ENCODE measurements at regions not wholly inside any gene's neighbourhood (a gene's known extent, or its start where the extent isn't known, plus 50 kb on each side); places are given as distances from the start of the nearest gene placed in this dataset.

DNA sequence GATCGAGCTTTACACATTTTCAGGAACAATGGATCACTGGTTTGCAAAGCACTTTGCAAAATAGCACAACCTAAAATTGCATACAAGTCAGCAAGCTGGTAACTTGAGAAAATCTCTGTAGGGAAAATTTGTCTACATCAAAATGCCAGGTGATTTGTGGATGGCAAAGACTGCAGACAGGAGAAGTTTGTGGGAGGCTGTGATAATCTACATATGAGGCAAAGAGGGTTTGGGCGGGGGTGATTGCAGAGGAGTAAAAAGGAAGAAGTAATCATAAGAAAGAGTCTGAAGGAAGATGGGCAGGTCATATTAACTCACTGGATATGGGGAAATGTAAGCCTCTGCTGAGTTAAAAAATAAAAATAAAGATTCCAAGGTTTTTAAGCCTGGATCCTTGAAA, 166.3 kb upstream of the STXBP5 start:
- DNase-seq (ENCODE audit: low read depth) = no peak

DNA sequence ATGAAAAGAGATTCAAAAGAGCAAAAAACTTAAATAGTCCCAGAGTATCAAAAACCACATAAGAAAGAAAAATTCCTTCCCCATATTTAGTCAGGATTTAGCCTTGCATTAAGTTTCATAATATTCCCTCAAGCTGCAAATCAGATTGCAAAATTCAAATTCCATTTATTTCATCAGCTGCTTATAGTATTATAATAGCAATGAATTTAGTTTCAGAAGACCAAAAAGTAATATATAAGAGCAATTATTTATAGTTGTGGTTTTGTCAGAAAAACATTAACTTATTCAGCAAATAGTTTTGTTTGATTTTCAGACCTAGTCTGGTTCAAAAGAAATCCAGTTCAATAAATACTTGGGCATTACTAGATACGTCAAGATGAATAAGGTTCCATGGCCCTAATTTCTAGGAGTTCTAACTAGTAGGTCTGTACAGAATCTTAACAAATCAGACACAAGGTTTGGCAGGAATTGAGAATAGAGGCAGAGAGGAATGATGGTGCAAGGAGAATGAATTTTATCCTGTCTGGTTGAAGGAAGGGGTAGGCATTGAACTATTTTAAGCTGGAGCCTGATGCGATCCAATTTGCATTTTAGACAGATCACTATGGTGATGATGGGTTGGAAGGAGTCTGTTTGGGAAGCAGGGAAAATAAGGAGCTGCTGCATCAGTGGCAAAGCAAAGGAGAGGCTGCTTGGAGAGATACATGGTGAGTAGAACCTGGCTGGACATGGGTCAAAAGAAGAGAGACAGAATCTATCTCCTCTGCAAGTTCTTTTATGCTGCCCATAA, 163.9 kb upstream of the STXBP5 start:
- peak; percentile 64 for DNase-seq (ENCODE audit: low read depth)

DNA sequence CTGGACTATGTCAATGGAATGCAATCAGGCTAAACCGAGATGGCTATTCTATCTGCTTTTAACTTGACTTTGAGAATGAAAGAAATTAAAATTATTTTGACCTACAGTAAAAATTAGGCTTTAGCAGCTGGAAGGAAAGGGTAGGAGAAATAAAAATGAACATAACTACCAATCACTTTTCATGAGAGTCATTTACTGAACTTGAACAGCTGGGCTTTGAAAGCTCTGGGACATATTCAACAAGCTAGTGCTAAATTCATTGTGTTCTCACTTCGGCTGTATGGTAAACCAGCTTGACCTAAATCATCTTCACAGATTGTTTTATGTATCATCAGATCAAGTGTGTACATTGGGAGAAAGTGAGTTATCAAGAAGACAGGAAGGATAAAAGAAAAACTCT, 161.5 kb upstream of the STXBP5 start:
- no peak for DNase-seq (ENCODE audit: low read depth)

DNA sequence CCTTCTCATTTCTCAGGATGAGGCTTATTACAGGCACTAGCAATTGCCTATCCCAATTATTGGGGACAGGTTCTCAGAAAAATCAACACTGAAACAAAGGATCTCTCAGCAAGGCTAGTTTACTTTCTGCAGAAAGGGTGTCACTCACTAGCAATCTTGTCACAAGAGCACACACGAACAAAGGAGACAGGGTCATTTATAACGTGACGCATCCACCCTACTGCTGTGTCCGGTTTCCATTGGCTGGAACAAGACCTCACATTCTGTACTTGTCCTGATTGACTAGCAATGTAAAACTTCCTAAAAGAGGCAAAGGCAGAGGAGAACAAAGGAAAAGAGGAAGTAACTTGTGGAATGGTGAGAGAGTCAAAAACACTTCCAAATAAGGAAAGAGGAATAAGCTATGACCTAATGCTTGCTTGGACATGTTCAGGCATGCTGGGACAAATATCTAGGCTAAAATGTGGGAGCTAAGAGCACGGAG, 160.2 kb upstream of the STXBP5 start:
- no peak for DNase-seq (ENCODE audit: low read depth)

DNA sequence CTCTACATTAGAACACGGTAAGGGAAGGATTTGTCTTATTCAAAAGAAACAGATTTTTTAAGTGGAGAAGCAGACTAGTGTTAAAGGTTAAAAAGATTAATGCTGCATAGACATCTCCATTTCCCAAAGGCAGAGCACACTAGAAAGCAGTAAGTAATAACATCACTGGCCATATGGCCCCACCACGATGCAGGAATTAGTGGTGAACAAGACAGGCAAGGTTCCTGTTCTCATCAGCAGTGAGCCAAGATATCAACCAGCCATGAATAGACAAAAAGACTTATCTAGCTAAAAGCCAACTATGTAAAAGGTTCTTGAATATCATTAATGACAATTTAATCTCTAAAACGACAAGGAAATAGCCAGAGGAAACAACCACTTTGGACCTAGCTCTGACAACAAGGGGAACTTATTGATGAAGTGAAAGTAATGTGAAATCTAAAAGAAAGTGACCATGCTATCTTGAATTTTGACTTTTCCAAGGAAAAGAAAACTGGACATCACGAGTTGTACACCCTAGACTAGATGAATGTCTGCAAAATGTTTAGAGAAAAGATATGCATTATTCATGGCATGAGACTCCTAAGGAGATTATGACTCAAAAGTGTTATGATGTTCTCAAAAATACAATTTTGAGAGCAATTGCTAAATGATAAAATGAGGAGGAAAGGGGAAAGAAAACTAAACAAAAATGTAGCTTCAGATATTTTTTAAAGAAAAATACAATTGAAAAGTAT, 157.9 kb upstream of the STXBP5 start:
- no peak for DNase-seq (ENCODE audit: low read depth)

DNA sequence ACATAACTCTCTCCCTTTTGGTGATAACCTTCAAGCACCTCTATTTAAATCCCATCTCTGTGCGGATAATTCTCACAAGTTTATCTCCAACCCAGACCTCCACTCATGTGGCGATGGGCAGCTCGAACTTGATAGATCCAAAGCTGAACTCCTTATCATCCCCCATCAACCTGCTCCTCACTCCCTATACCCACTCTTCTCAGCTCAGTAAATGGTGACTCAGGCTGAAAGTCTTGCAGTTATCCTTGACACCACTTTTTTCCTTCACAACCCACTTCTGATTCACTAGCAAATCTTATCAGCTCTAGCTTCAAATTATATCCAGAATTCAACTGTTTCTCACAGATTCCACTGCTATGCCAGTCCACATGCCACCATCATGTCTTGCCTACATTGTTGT, 155.3 kb upstream of the STXBP5 start:
- no peak for DNase-seq (ENCODE audit: low read depth)

DNA sequence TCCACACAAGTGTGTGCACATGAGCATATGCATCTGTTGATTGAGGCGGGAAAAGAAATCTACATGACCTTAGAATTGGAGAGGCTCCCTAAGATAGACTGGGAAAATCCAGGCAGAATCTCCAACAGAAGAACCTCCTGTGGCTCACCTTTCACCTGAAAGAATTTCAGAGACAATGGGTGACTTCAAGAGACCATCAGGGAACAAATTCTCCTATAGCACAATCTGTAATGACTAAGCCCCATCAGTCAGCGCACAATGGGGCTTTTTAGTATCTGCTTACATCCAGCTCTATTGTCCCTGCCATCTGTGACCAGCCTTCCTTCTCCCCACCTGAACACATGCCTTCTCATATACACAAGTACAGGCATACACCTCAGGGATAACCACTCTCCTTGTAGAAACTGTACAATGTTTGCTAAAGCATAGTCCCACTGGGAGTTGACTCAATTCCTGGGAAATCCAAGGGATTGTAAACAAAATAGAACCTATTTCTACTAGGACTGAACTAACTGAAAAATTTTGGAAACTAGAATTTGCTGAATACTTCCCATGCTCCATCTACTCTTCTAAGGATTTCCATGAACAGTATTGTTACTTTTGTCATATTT, 150.8 kb upstream of the STXBP5 start:
- no peak for DNase-seq (ENCODE audit: low read depth)

DNA sequence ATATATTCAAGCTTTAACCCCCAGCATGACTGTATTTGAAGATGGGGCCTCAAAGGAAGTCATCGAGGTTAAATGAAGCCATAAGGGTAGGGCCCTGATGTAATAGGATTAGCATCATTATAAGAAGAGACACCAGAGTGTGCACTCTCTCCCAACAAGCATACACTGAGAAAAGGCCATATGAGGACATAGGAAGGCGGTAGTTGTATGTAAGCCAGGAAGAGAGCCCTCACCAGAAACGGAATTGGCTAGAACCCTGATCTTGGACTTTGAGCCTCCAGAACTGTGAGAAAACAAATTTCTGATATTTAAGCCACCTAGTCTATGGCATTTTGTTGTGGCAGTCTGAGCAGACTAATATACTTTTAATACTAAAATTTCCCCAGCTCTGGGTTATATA, 150.1 kb upstream of the STXBP5 start:
- no peak for DNase-seq (ENCODE audit: low read depth)

DNA sequence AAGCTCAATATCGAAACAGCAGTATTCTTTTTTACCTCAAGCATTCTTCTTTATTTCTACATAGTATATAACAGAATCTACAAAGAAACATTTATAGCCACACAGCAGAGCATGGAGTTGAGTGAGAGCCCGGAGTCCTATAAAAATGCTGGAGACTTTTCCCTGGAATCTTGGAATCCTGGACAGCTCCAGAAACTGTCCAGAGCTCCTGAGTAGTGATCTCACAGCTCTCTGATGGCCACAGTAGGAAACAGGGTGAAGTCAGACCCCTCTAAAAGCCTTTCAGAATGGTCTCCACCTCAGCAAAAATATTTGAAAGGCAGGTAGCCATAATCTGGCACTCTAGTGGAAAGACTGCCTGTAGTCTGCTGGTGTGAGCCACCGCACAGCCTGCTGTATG, 149.3 kb upstream of the STXBP5 start:
- DNase-seq (ENCODE audit: low read depth) = no peak

DNA sequence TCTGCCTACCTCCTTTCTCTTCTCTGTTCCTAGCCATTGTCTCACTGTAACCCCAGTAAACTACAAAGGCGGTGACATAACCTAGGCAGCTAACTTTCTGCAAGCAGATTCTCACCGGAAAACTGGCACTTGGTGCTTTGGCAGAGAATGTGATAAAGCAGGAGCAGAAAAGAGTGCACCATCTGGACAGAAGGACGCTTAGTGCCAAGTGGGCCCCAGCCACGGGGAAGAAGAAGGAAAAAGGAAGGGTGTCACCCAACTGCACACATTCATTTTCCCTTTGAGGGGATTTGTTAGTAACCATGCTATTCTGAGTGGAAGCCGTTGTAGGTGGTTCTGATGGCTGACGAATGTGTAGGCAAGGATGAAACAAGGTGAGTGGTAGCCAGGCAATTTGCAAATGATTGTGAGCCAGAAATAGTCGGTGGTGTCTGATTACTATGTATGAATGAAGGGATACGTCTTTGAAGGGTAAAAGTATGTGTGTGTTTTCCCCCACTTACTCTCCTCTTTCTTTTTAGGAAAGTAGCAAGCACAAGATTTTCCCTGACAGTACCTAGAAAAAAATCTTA, 148.3 kb upstream of the STXBP5 start:
- DNase-seq (ENCODE audit: low read depth) = no peak

DNA sequence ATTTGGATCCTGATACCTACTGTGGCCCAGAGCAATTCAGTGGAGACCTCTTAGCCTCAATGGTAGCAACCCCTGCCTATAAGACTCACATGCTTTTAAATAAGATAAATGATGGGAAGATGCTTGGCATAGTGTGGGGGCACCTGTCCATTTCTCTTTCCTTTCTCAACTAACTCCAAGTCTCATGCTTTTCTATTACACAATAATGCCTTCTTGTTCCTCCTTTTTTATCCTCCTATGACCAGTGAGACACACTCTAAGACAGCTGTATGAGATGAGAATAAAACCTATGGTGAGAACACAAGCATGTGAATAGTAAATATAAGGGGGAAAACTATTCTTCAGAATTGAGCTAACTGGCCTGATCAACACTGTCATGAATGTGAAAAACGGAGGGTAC, 147.0 kb upstream of the STXBP5 start:
- DNase-seq (ENCODE audit: low read depth) = no peak

DNA sequence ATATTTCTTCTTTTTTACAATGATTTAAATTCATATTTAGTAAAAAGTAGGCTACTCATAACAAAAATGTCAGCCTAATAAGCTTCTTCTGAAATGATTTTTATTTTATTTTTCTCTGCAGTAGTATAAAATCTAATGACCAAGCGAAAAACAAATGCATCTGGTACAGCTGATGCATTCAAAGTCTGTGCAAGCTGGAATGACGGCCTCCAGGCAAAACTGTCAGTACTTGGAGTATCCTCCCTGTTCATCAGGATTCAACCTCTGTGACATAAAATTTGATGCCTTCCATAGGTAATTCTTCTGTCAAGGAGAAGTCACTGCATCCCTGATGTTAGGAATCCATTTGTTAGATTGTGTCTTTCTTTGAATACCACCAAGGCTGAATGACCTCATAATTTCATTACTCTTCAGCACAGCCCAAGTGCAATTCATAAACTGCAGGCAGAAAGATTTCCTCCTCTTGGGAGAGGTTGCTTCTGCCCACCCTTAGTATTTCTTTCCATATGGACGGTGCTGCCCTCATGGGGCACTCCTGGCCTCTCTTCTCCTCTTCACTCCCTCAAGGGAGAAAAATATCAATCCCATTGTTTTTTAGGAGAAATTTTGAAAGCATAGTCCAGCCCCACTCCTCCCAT, 146.4 kb upstream of the STXBP5 start:
- no peak for DNase-seq (ENCODE audit: low read depth)

DNA sequence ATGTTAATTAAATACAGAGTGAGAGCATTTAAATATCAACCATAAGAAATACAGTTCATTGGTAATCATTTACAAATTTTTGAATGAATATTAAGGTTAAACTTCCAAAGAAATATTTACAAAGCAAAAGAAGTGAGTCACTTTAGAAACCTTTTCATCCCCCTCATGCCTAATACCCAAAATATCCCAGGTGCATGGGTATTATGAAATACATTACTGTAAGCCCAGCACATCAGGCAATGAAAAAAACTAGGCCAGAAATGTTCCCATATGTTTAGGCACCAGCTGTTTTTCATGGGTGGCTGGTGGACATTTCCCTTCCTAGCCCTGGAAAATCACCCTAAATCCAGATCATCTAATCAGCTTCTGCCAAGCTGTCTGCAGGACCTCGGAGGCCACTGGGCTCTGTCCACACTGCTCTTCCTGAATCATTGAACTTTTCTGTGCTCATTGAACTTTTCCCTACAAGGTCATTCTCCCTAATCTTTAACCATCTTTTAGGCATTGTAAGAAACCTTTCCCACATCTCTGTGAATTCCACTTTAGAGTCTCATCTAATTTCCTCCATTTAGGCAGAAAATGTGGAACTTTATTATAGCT, 145.3 kb upstream of the STXBP5 start:
- no peak for DNase-seq (ENCODE audit: low read depth)

DNA sequence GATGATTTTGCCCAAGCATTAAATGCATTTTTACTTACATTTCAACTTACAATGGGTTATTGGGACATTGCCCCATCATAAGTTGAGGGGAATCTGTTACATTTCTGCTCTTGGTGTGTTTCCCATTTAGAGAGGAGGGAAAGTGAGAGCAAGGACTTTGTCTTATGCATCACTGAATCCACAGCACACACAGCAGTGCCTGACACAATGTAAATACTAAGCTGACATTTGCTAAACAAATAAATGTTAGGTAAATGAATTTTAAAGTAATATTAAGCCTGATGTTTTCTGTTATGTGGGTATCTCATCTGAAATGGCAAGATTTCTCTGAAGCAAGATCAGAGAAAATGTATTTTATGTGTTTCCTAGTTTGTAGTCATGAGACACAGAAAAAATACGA, 143.6 kb upstream of the STXBP5 start:
- no peak for DNase-seq (ENCODE audit: low read depth)

DNA sequence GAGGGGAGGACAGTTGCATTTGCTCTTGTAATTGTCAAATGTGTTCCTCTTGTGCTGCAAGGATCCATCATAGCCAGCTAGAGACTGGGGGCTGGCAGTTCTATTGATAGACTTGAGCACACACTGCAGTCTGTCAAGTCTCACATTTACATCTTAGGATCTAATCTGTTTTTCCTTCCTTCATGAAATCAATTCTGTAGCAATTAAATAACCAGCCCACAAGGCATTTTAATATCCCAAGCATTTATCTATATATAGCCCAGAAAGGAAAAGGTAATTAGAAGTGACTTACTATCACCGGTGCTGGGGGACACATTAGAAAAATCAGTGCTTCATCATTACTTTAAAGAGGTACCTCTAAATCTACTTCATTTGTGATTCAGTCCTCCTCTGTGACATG, 143.0 kb upstream of the STXBP5 start:
- no peak for DNase-seq (ENCODE audit: low read depth)

DNA sequence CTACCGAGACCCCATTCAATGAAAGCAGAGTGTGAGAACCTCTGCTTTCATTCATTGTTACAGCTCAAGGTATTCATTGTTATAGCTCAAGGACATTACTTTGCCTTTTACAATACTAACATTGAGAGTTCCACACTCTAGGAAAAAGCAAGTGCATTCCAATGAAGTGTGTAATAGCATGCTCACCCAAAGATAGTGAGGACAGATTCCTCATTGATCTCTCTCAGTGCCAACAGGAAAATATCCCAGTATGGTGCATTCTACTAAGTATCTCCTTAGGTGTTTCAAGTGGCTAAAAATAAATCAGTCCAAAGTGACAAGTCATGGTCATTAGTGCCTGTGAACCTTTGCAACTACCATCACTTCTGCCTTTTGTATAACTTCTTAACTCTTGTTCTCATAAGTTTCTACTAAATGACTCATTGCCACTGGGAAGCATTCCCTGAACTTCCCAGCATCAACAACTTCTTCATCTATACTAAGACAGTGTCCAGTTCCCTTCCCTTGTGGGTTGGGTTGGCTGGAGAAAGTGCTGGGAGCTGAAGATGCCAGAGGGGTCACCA, 140.7 kb upstream of the STXBP5 start:
- peak; percentile 77 for DNase-seq (ENCODE audit: low read depth)

DNA sequence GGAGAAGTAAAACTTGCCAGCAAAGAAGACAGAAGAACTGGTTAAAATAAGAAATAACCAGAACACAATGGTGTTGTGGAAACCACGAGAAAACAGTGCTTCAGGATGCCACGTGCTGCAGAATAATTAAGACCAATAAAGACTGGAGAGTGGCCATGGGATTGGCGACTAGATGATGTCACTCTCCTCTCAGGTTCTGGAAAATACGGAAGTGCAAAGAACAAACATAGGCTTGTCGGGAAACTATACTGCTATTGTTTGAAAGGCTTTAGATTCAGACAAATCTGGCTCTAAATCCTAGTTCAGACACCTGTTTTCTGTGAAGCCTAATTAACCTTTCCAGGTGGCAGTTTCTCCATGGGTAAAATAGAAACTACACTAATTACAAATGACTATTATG, 138.4 kb upstream of the STXBP5 start:
- no peak for DNase-seq (ENCODE audit: low read depth)

DNA sequence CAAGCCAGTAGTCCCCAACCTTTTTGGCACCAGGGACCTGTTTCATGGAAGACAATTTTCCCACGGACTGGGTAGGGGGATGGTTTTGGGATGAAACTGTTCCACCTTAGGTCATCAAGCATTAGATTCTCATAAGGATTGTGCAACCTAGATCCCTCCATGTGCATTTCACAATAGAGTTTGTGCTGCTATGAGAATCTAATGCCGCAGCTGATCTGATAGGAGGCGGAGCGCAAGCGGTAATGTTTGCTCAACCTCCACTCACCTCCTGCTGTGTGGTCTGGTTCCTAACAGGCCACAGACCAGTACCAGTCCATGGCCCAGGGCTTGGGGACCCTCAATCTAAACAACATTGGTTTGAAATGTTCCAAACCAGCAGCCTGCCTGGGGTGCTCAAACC, 137.0 kb upstream of the STXBP5 start:
- DNase-seq (ENCODE audit: low read depth) = no peak

DNA sequence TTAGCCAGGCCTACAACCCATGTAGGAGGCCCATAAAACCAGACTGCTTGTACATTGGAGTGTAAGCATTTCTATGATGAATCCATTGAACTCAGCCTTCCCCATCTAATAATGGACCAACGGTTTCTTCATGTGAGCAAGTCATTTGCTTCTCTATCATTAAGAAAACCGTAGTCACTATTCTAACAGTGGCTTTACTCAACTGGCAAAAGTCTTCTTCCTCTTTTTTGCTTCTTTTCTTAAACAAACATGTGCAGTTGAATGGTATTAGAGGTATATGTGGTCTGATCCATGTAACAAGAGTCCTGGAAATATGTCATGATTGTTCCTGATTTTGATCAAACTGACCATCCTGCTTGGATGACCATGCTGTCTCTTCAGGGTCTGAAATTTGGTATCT, 132.4 kb upstream of the STXBP5 start:
- DNase-seq (ENCODE audit: low read depth) = no peak

DNA sequence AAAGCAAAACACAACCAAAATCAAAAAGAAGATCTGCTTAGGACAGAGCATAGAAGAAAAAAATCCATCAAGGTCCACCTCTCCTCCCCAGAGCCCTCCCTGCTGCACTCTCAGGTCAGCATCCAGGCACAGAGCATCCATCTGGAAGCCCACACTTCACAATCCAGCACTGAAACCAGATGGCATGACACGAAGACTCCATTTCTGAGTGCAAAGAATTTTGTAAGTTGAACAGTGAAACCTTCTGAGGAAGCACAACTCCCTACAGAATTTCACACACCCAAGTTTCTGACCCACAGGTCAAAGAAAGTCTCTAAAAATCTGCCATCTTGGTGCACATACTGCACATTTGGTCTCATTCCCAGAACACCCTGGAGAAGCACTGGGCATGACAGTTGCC, 128.8 kb upstream of the STXBP5 start:
- no peak for DNase-seq (ENCODE audit: low read depth)

DNA sequence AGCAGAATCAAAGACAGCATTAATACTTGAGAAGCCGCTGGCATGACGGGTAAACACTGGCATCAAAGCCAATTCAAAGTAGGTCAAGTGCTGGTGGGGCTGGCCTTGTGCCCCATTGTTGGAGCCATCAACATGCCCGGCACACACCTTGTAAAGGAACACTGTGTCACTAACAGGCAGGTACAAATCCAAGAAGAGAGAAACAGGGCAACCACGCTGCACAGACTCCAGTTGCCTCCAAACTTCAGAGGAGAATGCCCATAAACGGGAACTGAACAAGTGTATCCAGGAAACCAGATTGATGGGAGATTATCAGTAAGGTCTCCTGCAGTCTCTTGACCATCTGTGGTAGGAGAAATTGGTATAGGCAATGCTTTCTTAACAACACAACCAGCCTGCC, 127.0 kb upstream of the STXBP5 start:
- DNase-seq (ENCODE audit: low read depth) = no peak

DNA sequence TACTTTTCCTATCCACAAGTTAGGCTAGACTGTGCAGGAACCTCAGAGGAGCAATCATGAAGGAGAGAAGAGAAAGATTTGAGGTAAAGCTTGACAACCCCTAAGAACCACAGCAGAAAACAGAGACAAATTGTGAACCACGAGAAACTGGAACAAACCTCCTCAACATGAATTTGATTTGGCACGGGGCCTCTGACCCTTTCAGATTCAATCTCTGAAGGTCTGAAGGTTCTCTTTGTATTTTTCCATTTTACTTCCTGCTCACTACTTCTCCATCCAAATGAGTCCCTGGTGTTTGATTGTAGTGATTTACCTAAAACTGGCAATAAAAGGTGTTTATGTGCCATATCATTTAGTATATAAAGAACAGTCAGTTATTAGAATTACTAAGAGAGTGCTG, 126.1 kb upstream of the STXBP5 start:
- DNase-seq (ENCODE audit: low read depth) = no peak
